ENCODE measurements at regions not wholly inside any gene's neighbourhood (a gene's known extent, or its start where the extent isn't known, plus 50 kb on each side); places are given as distances from the start of the nearest gene placed in this dataset.
"Not testable (repeated sequence)": the region's sequence is repeated elsewhere in the genome, so short reads cannot be mapped to it uniquely, and the experiment has no call there.

GRCh38 chr5:126027149-126027548 is 396.1 kb upstream of the GRAMD2B start:
- no peaks in the 10 kb centered on the region for H3K79me1 ChIP-seq (ENCODE audit: low read length)
- no peak overlapping the region for H3K9ac ChIP-seq (ENCODE audit: low read length)

GRCh38 chr5:126027652-126028051 is 395.6 kb upstream of the GRAMD2B start:
- Histone ChIP-seq H3K9me3 (ENCODE audit: insufficient read depth, low read depth, low read length) (peaks cover 7% of the 10 kb centered on the region), H3K4me1 (ENCODE audit: control insufficient read depth in 1 of 2, insufficient read depth in 2 of 2, low read length in 2 of 2) (no peaks in the 10 kb centered on the region), H3K4me3 (ENCODE audit: low read depth, low read length) (peak overlapping the region; percentile 35), H2AK5ac (ENCODE audit: low read length) (no peak overlapping the region), H2BK12ac (ENCODE audit: low read length) (no peak overlapping the region), H3K79me2 (ENCODE audit: control insufficient read depth, insufficient read depth, low read length, poor library complexity) (no peaks in the 10 kb centered on the region), H3K4ac (ENCODE audit: low read depth, low read length) (no peak overlapping the region), H3K79me1 (ENCODE audit: low read length) (no peaks in the 10 kb centered on the region), H3K27ac (ENCODE audit: low read depth, low read length) (no peak overlapping the region), H3K36me3 (ENCODE audit: control insufficient read depth in 1 of 2, insufficient read depth in 2 of 2, low read length in 2 of 2) (no peaks in the 10 kb centered on the region), H3K9ac (ENCODE audit: low read length) (peak overlapping the region; percentile 56), H2BK5ac (ENCODE audit: low read depth, low read length, poor library complexity) (no peak overlapping the region), H3K27me3 (ENCODE audit: insufficient read depth, low read length) (no peaks in the 10 kb centered on the region), H4K8ac (ENCODE audit: low read depth, low read length) (no peak overlapping the region), H3K23ac (ENCODE audit: low read length) (no peak overlapping the region), H2BK120ac (ENCODE audit: insufficient read depth, low read length, poor library complexity) (no peak overlapping the region), H3K18ac (ENCODE audit: low read length) (no peak overlapping the region), H4K12ac (ENCODE audit: low read depth, low read length) (no peak overlapping the region), H4K91ac (ENCODE audit: low read depth, low read length) (no peak overlapping the region), H3K14ac (ENCODE audit: low read length) (no peak overlapping the region), H3K4me2 (ENCODE audit: low read length) (no peak overlapping the region), H2AFZ (ENCODE audit: insufficient read depth, low read length, poor library complexity) (no peak overlapping the region)
- no CpG with 5 or more reads among the region's 2 CpGs for WGBS (ENCODE audit: extremely low coverage, insufficient coverage, insufficient read length)
- no peak for DNase-seq

More at GRCh38 chr5:126027149-126027548, 396.1 kb upstream of the GRAMD2B start:
- no CpG with 5 or more reads among the region's 3 CpGs for WGBS (ENCODE audit: extremely low coverage, insufficient coverage, insufficient read length)
- Histone ChIP-seq H4K8ac (ENCODE audit: low read depth, low read length) (no peak overlapping the region), H2BK12ac (ENCODE audit: low read length) (no peak overlapping the region), H3K14ac (ENCODE audit: low read length) (no peak overlapping the region), H2AFZ (ENCODE audit: insufficient read depth, low read length, poor library complexity) (no peak overlapping the region), H3K79me2 (ENCODE audit: control insufficient read depth, insufficient read depth, low read length, poor library complexity) (no peaks in the 10 kb centered on the region), H3K4me1 (ENCODE audit: control insufficient read depth in 1 of 2, insufficient read depth in 2 of 2, low read length in 2 of 2) (no peaks in the 10 kb centered on the region), H3K9me3 (ENCODE audit: insufficient read depth, low read depth, low read length) (peaks cover 7% of the 10 kb centered on the region), H3K4me2 (ENCODE audit: low read length) (no peak overlapping the region), H4K12ac (ENCODE audit: low read depth, low read length) (no peak overlapping the region), H3K27ac (ENCODE audit: low read depth, low read length) (no peak overlapping the region), H3K4me3 (ENCODE audit: low read depth, low read length) (no peak overlapping the region), H2AK5ac (ENCODE audit: low read length) (no peak overlapping the region), H3K27me3 (ENCODE audit: insufficient read depth, low read length) (no peaks in the 10 kb centered on the region), H3K36me3 (ENCODE audit: control insufficient read depth in 1 of 2, insufficient read depth in 2 of 2, low read length in 2 of 2) (no peaks in the 10 kb centered on the region), H2BK120ac (ENCODE audit: insufficient read depth, low read length, poor library complexity) (no peak overlapping the region), H4K91ac (ENCODE audit: low read depth, low read length) (no peak overlapping the region), H3K23ac (ENCODE audit: low read length) (no peak overlapping the region), H3K4ac (ENCODE audit: low read depth, low read length) (no peak overlapping the region), H2BK5ac (ENCODE audit: low read depth, low read length, poor library complexity) (no peak overlapping the region), H3K18ac (ENCODE audit: low read length) (no peak overlapping the region)
- no peak for DNase-seq

GRCh38 chr5:126028336-126028735 is 394.9 kb upstream of the GRAMD2B start:
- Histone ChIP-seq H3K79me2 (ENCODE audit: control insufficient read depth, insufficient read depth, low read length, poor library complexity) (no peaks in the 10 kb centered on the region), H3K4me3 (ENCODE audit: low read depth, low read length) (no peak overlapping the region), H4K91ac (ENCODE audit: low read depth, low read length) (no peak overlapping the region), H3K14ac (ENCODE audit: low read length) (no peak overlapping the region), H3K4ac (ENCODE audit: low read depth, low read length) (no peak overlapping the region), H3K9ac (ENCODE audit: low read length) (no peak overlapping the region), H3K23ac (ENCODE audit: low read length) (no peak overlapping the region), H3K9me3 (ENCODE audit: insufficient read depth, low read depth, low read length) (peaks cover 7% of the 10 kb centered on the region), H4K12ac (ENCODE audit: low read depth, low read length) (no peak overlapping the region), H3K27me3 (ENCODE audit: insufficient read depth, low read length) (no peaks in the 10 kb centered on the region), H3K18ac (ENCODE audit: low read length) (no peak overlapping the region), H3K4me1 (ENCODE audit: control insufficient read depth in 1 of 2, insufficient read depth in 2 of 2, low read length in 2 of 2) (no peaks in the 10 kb centered on the region), H3K36me3 (ENCODE audit: control insufficient read depth in 1 of 2, insufficient read depth in 2 of 2, low read length in 2 of 2) (no peaks in the 10 kb centered on the region), H2BK12ac (ENCODE audit: low read length) (no peak overlapping the region), H2AK5ac (ENCODE audit: low read length) (no peak overlapping the region), H2BK120ac (ENCODE audit: insufficient read depth, low read length, poor library complexity) (no peak overlapping the region), H3K27ac (ENCODE audit: low read depth, low read length) (no peak overlapping the region), H2BK5ac (ENCODE audit: low read depth, low read length, poor library complexity) (no peak overlapping the region), H2AFZ (ENCODE audit: insufficient read depth, low read length, poor library complexity) (no peak overlapping the region), H3K4me2 (ENCODE audit: low read length) (no peak overlapping the region), H3K79me1 (ENCODE audit: low read length) (no peaks in the 10 kb centered on the region), H4K8ac (ENCODE audit: low read depth, low read length) (no peak overlapping the region)
- peak in 1 of 2 donors; percentile 62 for DNase-seq
- WGBS (ENCODE audit: extremely low coverage, insufficient coverage, insufficient read length) = no CpG with 5 or more reads among the region's 2 CpGs

- not testable (repeated sequence) for H3K27ac ChIP-seq (ENCODE audit: low read depth, low read length); H3K79me2 ChIP-seq (ENCODE audit: control insufficient read depth, insufficient read depth, low read length, poor library complexity); H4K12ac ChIP-seq (ENCODE audit: low read depth, low read length); H2BK5ac ChIP-seq (ENCODE audit: low read depth, low read length, poor library complexity); H3K23ac ChIP-seq (ENCODE audit: low read length); H3K9ac ChIP-seq (ENCODE audit: low read length); H3K4me2 ChIP-seq (ENCODE audit: low read length); H2AFZ ChIP-seq (ENCODE audit: insufficient read depth, low read length, poor library complexity); H4K8ac ChIP-seq (ENCODE audit: low read depth, low read length); H3K4ac ChIP-seq (ENCODE audit: low read depth, low read length); H2BK120ac ChIP-seq (ENCODE audit: insufficient read depth, low read length, poor library complexity); H4K91ac ChIP-seq (ENCODE audit: low read depth, low read length); H3K27me3 ChIP-seq (ENCODE audit: insufficient read depth, low read length); DNase-seq; H2BK12ac ChIP-seq (ENCODE audit: low read length); H3K36me3 ChIP-seq (ENCODE audit: control insufficient read depth in 1 of 2, insufficient read depth in 2 of 2, low read length in 2 of 2); H3K4me3 ChIP-seq (ENCODE audit: low read depth, low read length); H3K79me1 ChIP-seq (ENCODE audit: low read length); H3K18ac ChIP-seq (ENCODE audit: low read length); H3K14ac ChIP-seq (ENCODE audit: low read length); H3K4me1 ChIP-seq (ENCODE audit: control insufficient read depth in 1 of 2, insufficient read depth in 2 of 2, low read length in 2 of 2); H3K9me3 ChIP-seq (ENCODE audit: insufficient read depth, low read depth, low read length); H2AK5ac ChIP-seq (ENCODE audit: low read length)
- no CpG with 5 or more reads among the region's 1 CpG for WGBS (ENCODE audit: extremely low coverage, insufficient coverage, insufficient read length)
Measured at GRCh38 chr5:126029282-126029681, 393.9 kb upstream of the GRAMD2B start.
